GM21447 (cell line): ENCODE measurements at regions not wholly inside any gene's neighbourhood (a gene's known extent, or its start where the extent isn't known, plus 50 kb on each side); places are given as distances from the start of the nearest gene placed in this dataset.
"Not testable (repeated sequence)": the region's sequence is repeated elsewhere in the genome, so short reads cannot be mapped to it uniquely, and the experiment has no call there.

Experiments
- ATAC-seq: cut with Tn5 transposase; IDR thresholded peaks from one replicate; pipeline ENCODE4 v1.9.1; 2021; ENCODE audit not compliant: unreplicated experiment

DNA sequence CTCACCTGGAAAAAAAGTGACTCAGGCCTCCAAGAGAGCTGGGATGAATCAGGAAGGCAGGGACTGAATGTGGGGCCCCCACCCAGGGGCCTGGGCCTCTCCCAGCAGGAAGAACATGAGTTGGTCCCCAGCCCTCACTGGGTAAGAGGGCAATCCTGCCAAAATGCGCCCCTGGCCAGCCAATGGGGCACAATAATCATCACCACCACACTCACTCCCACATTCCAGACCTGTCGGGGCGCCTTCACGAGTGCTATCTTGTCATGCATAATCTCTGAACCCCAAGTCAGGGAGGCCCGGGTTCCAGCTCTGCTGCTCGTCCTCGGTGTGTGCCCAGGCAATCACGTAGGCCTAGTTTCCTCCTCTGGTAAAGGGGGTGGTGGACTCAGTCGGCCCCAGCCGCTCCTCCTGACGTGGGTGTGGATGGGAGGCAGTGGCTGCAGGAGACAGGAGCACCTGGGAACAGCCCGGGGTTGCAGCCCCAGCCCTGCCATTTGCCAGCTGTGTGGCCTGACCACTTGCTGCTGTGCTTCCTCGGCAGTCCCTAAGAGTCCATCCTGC lies 115.1 kb downstream of the CYP26B1 start:
- ATAC-seq, result no peak

DNA sequence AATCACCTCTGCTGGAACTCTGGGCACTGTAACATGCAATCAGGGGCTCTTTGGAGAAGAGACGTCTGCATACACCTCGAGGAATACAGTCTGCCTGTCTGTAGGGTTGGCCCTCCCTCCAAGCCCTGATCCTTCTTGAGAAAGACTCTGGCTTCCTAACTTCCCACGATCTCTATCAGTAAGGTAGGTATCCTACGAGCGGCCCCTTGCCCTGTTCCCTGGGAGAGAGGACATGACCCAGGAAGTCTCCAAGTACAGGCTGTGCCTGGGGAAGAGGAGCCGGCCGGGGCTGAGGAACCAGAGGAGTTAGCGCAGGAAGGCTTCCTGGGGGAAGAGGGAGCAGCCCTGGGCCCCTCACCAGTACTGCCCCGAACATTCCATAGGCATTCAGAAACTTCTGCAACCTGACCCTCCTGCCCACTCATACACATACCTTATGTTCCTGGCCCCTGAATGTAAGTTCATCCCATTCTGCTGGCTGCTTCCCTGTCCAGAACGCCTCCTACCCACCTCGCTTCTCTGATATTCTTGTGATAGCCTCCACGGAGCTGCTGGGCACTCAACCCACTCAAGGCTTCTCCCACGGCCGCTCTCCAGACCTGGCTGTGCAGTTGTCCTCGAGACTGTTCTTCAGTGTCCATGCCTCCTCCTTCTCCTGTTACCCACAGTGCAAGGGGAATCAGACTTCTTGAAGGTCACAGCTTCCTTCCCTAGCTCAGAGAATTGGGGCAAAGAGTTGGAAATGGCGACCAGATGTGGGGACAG lies 116.1 kb downstream of the CYP26B1 start:
- ATAC-seq, result no peak

- ATAC-seq, result no peak
Measured at GRCh38 chr2:72028996-72029395, 118.7 kb downstream of the CYP26B1 start.

DNA sequence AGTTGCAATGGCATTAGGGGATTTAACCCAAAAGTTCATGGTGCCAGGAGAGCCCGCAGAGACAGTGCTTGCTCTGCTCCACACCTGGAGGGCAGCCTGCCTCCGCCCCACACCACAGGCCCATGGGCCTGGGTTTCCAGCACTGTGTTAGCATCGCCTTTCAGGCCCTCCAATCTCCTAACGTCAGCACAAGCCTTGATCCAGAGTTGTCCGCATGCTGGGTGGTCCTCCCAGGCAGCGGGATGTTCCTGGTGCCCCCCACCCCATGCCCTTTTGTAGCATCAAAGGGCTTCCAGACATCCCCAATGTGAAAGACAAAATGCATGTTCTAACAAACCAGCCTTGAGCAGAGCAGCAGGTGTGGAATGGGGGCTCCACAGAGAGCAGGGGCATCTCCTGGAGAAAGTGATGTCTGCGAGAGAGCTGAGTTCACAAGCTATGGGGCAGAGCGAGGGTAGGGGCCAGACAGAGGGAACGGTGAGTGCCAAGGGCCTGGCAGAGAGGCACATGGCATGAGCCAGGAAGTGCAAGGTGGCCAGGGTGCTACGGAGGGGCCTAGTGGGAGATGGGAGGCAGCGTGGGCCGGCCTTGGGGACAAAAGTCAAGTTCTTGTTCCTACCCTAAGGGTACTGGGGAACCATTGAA lies 119.2 kb downstream of the CYP26B1 start:
- ATAC-seq, result no peak

DNA sequence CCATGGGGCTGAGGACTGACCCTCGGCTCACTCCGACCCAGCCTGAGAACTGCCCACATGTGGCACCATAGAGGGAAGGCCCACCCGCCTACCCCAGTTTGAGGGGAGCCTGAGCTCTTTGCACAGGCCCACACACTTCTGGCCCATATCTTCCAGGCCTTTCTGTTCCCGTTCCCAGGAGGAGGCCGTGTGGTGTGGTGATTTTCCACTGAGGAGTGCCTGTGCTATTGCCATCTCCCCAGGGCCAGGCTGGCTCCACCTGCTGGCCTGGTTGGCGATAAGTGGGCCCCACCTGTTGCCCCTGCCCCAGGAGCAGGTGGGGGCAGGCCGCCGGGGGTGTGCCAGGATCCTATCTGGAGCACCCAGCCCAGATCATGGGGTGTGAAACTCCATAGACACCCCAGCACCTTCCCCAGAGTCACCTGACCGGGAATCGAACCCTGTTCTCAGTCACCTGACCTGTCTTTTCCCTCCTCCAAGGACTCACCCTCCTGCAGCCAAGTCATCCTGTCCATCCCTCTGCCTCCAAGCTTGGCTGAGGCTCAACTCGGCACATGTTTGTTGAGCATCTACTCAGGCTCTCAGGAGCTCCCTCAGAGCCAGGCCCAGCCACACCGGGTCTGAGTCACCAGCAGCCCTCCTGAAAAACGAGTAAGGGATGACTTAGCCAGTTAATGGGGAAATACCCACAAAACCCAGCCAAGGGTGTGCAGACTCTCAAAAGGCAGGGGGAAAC lies 120.1 kb downstream of the CYP26B1 start:
- ATAC-seq, result no peak

DNA sequence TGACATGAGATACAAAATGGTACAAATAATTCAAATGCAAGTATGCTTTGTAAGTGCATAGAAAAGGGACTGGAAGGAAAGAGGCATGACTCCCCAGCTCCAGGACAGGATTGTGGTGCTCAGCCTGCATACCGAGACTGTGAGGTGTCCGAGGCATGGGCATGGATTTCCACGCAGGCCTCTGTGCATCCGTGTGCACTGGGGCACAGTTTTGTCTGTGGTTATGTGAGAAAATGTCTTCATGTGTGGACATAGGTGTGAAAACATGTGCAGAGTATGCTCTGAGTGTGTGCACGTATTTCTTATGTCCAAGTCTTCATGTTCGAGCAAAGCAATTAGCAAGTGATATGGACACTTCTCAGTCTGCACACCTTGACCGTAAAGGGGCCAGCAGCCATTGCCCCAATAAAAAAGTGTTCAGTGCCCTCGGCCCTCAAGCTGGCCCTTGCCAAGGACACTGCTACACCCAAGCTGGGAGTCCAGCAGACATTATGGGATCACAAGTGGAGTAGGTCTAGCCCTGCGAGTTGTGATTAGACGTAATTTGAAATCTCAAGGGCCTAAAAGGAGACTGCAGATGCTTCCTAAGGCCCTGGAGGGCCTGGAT lies 120.7 kb downstream of the CYP26B1 start:
- ATAC-seq, result no peak

- ATAC-seq, result no peak
Measured at GRCh38 chr2:72024451-72025175, 123.0 kb downstream of the CYP26B1 start.

GRCh38 chr2:72023678-72024390 lies 123.8 kb downstream of the CYP26B1 start:
- no peak for ATAC-seq

- not testable (repeated sequence) for ATAC-seq
Measured at GRCh38 chr2:72021371-72021770, 126.3 kb downstream of the CYP26B1 start.

DNA sequence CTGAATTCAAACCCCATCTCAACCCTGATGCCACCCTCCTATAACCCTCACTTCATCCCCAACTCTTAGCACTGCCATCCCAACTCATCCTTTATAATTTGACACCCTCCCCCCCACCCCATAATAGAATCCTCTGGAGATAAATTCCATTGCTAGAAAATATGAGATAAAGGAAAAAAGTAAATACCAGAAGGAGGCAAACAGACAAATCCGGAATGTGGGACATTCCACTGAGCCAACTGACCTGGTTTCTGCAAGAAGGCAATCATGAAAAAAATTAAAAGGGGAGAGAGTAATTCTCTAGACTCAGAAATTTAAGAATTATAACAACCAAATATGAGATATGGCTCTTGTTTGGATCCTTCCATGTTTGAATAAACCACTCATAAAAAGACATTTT lies 132.4 kb downstream of the CYP26B1 start:
- ATAC-seq, result no peak

DNA sequence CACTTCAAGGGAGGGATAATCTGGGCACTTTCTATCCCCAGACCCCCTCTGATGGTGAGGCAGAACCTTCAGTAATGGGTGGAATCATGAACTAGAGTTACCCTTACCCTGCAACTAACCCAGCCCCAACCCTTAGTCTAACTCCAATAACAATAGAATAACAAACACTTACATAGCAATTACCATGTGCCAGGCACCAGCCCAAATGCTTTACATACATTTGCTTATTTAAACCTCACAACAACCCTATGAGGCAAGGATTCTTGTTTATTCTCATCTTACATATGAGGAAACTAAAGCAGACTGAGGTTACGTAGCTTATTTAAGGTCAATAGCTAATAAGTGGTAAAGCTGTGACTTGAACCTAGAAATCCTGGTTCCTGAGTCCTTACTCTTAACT lies 132.8 kb downstream of the CYP26B1 start:
- no peak for ATAC-seq

DNA sequence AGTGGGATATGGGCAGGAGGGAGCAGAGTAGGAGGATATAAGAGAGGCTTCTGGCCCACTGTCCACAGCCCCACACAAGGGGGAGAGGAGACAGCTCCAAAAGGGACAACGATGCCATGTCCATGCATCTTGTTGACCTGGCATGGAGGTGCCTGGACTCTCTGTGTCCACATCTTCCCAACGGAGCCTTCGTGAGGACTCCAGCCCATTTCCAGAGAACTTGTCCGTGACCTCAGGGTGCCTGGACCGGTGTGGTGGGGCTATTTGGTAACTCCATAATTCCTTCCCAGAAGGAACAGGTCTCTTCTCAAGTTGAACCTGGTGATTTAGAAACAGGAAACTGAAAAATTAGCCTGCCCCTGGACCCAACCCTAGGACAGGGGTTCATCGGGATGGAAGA lies 133.9 kb downstream of the CYP26B1 start:
- no peak for ATAC-seq

DNA sequence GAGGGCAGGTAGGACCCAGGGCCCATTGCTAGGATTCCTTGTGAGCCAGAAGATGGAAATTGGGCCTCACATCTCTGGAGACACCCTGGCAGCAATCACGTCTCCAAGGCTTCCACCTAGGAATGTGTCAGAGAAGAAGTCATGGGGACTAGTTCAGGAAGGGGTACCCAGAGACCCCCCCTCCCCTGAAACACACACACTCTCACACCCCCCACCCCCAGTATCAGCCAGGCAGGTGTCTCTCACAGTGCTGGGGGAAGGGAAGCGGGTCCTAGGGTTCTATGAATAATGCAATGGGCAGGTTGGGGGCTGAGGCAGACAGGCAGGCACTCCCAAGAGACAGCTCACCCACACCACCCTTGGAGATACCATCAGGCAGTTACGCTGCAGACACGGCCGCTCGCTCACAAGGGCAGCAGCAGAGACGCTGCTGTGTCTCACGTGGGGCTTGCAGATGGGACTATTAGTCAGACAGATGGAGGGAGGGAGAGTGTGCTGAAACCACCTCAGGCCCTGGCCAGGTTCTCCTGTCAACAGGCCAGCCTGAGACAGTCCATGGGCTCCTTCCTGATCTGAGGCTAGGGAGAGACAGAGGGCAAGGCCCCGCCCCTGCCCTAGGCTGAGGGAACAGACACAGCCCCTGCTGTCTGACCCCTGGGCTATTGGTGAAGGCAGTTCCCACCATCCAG lies 134.6 kb downstream of the CYP26B1 start:
- ATAC-seq, result no peak

- no peak for ATAC-seq
Measured at GRCh38 chr2:72011791-72012190, 135.9 kb downstream of the CYP26B1 start.

- no peak for ATAC-seq
Measured at GRCh38 chr2:72011370-72011689, 136.3 kb downstream of the CYP26B1 start.

DNA sequence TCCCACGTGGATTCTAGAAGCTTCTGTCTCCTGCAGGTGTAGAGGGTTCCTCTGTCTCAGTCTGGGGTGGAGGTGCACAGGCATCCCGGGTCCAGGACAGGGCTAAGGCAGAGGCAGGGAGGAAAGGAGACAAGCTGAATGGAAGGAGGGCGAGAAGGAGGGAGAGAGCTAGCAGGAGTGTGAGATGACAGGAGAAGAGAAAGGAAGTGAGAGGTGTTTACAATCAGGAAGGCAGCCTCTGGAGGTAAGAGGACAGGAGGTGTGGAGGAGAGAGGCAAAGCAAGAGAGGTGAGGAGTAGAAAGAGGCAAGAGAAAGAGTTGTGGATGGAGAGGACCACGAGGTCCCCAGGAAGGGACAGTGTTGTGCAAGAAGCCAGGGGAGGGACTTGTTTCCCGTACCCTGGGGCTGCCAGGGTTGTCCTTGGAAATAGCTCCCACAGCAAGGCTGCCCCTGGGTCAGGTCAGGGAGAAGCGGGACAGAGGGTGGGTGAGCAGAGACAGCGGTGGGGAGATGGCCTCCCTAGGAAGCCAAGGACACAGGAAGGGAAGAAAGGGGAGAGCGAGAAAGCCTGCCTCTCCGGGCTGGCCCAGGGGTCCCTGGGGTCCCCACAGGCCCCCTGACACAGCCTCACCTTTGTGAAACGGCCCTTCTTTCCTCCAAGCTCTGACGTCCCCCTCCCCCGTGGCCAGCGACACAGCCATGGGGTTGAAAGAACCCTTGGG lies 136.9 kb downstream of the CYP26B1 start:
- no peak for ATAC-seq

GRCh38 chr2:72008608-72009007 lies 139.1 kb downstream of the CYP26B1 start:
- ATAC-seq, result no peak

DNA sequence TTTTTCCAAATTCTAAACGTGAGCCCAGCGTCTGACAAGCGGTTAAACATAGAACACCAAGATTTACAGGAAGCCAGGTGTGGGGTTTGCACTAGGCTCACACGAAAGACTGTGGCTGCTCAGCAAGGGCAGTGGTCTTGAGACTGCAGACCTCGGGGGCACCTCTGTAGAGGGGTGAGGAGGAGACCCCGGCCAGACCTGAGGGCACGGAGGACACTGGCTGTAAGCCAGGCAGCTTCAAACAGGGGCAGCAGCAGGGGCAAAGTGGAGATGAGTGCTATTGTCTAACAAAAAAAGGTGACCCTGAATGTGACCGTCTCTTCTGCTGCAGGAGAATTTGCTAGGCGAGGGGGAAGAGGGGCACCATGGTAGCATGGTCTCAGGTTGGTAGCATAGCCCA lies 140.3 kb downstream of the CYP26B1 start:
- no peak for ATAC-seq

GRCh38 chr2:72006188-72006736 lies 141.4 kb downstream of the CYP26B1 start:
- ATAC-seq, result no peak
